Colonic mucosa (tissue), 4 donors: ENCODE measurements at regions not wholly inside any gene's neighbourhood (a gene's known extent, or its start where the extent isn't known, plus 50 kb on each side); places are given as distances from the start of the nearest gene placed in this dataset.

Experiments used
- DNase-seq: peaks from one replicate; pipeline ENCODE4 v3.0.0-alpha.2; 2020
- H3K27ac ChIP-seq: fragments of 200-600 bp; one replicate; pipeline ENCODE4 v1.8.0; 2021
- H3K27me3 ChIP-seq: fragments of 200-600 bp; one replicate; pipeline ENCODE4 v1.8.0; 2021
- H3K36me3 ChIP-seq: fragments of 200-600 bp; one replicate; pipeline ENCODE4 v1.8.0; 2021
- H3K4me1 ChIP-seq: fragments of 200-600 bp; one replicate; pipeline ENCODE4 v1.8.0; 2021; ENCODE audit warnings: mild to moderate bottlenecking
- H3K4me3 ChIP-seq: fragments of 200-600 bp; one replicate; pipeline ENCODE4 v1.8.0; 2021
- H3K9ac ChIP-seq, 2 donors: one replicate each; pipeline ENCODE4 v1.7.0; 2013; ENCODE audit warnings: control low read depth in 2 of 2, low read depth in 2 of 2, low read length in 2 of 2
- H3K9me3 ChIP-seq: fragments of 200-600 bp; one replicate; pipeline ENCODE4 v1.8.0; 2021
- CTCF ChIP-seq: fragments of 200-600 bp; IDR thresholded peaks from one replicate; pipeline ENCODE4 v1.8.0; 2022; ENCODE audit warnings: antibody characterized with exemption, mild to moderate bottlenecking
- intact Hi-C: fragments of 100-400 bp; cut with DNase I; formaldehyde crosslinking; loops from one replicate; pipeline ENCODE4 v1.14.1; 2022
- donor health status: healthy.
- donor health status: DM: no; HTN: no; CAD: no.
- donor health status: DM: no; HTN: no; CAD: no.

GRCh38 chr11:92510591-92510990 is 286.0 kb downstream of the FAT3 start:
- Histone ChIP-seq H3K36me3 (no peaks in the 10 kb centered on the region), H3K9me3 (no peaks in the 10 kb centered on the region), H3K4me3 (no peak overlapping the region), H3K27me3 (no peaks in the 10 kb centered on the region), H3K4me1 (no peaks in the 10 kb centered on the region), H3K27ac (no peak overlapping the region), H3K9ac (no peak overlapping the region)
- intact Hi-C loops: no loop called here
- DNase-seq: no peak
- no peak for TF ChIP-seq CTCF

GRCh38 chr11:92511522-92512203 is 287.0 kb downstream of the FAT3 start:
- intact Hi-C loops: no loop called here
- no peak for DNase-seq
- Histone ChIP-seq H3K27me3 (no peaks in the 10 kb centered on the region), H3K9ac (no peak overlapping the region), H3K4me1 (no peaks in the 10 kb centered on the region), H3K36me3 (no peaks in the 10 kb centered on the region), H3K4me3 (no peak overlapping the region), H3K27ac (no peak overlapping the region), H3K9me3 (no peaks in the 10 kb centered on the region)
- no peak for TF ChIP-seq CTCF

GRCh38 chr11:92512204-92512569 is 287.6 kb downstream of the FAT3 start:
- no peaks in the 10 kb centered on the region for H3K36me3 ChIP-seq
- H3K9ac ChIP-seq: no peak overlapping the region
- TF ChIP-seq CTCF: no peak

GRCh38 chr11:92523611-92524010 is 299.0 kb downstream of the FAT3 start:
- DNase-seq: no peak
- no peak overlapping the region for H3K4me3 ChIP-seq
- H3K9ac ChIP-seq: no peak overlapping the region
- no peaks in the 10 kb centered on the region for H3K4me1 ChIP-seq
- no peak overlapping the region for H3K27ac ChIP-seq
- no peak for TF ChIP-seq CTCF
- H3K36me3 ChIP-seq: no peaks in the 10 kb centered on the region
- H3K27me3 ChIP-seq: no peaks in the 10 kb centered on the region
- H3K9me3 ChIP-seq: no peaks in the 10 kb centered on the region
- intact Hi-C loops: no loop called here

More at GRCh38 chr11:92512204-92512569, 287.6 kb downstream of the FAT3 start:
- Histone ChIP-seq H3K9me3 (no peaks in the 10 kb centered on the region), H3K27ac (no peak overlapping the region), H3K4me1 (no peaks in the 10 kb centered on the region), H3K27me3 (no peaks in the 10 kb centered on the region), H3K4me3 (no peak overlapping the region)
- no peak for DNase-seq
- intact Hi-C loops: no loop called here

GRCh38 chr11:92524542-92524941 is 299.9 kb downstream of the FAT3 start:
- no peaks in the 10 kb centered on the region for H3K4me1 ChIP-seq
- no peak overlapping the region for H3K9ac ChIP-seq
- H3K27me3 ChIP-seq: no peaks in the 10 kb centered on the region
- intact Hi-C loops: no loop called here
- no peaks in the 10 kb centered on the region for H3K36me3 ChIP-seq
- no peak for DNase-seq
- no peaks in the 10 kb centered on the region for H3K9me3 ChIP-seq
- no peak overlapping the region for H3K27ac ChIP-seq
- no peak for TF ChIP-seq CTCF
- H3K4me3 ChIP-seq: no peak overlapping the region
